HEK293T (cell line): ENCODE measurements at regions not wholly inside any gene's neighbourhood (a gene's known extent, or its start where the extent isn't known, plus 50 kb on each side); places are given as distances from the start of the nearest gene placed in this dataset.

ENCODE experiments used
- CTCF ChIA-PET: fragments of 350-600 bp; formaldehyde crosslinking; extraction: SDS; loops from one replicate; lab custom pipeline; 2021; ENCODE audit warnings: antibody characterized with exemption, inconsistent platforms; lab: Yijun Ruan, JAX
- POLR2A ChIA-PET: fragments of 350-600 bp; formaldehyde crosslinking; extraction: SDS; loops from one replicate; lab custom pipeline; 2020; ENCODE audit warnings: antibody characterized with exemption, inconsistent platforms; lab: Yijun Ruan, JAX
- DNase-seq: peaks from one replicate; pipeline ENCODE4 v3.0.0; 2012; ENCODE audit warnings: mixed read lengths; ENCODE audit errors: extremely low spot score
- ARNT ChIP-seq: fragments of 450-650 bp; IDR thresholded peaks from 2 replicates; pipeline ENCODE4 v1.6.1; 2017; ENCODE audit warnings: mild to moderate bottlenecking
- BHLHE40 ChIP-seq: fragments of 450-650 bp; IDR thresholded peaks from 2 replicates; pipeline ENCODE4 v1.6.1; 2016; ENCODE audit warnings: mild to moderate bottlenecking, moderate library complexity, borderline replicate concordance
- CTBP1 ChIP-seq: fragments of 450-650 bp; IDR thresholded peaks from 2 replicates; pipeline ENCODE4 v1.6.1; 2016; ENCODE audit warnings: borderline replicate concordance
- ELF4 ChIP-seq: fragments of 450-650 bp; IDR thresholded peaks from 2 replicates; pipeline ENCODE4 v1.6.1; 2017; ENCODE audit warnings: antibody characterized with exemption
- FOXA1 ChIP-seq: fragments of 450-650 bp; IDR thresholded peaks from 2 replicates; pipeline ENCODE4 v1.6.1; 2016; ENCODE audit warnings: mild to moderate bottlenecking
- FOXK2 ChIP-seq: fragments of 450-650 bp; IDR thresholded peaks from 2 replicates; pipeline ENCODE4 v1.6.1; 2016; ENCODE audit warnings: mild to moderate bottlenecking
- FOXM1 ChIP-seq: fragments of 450-650 bp; IDR thresholded peaks from 2 replicates; pipeline ENCODE4 v1.6.1; 2017; ENCODE audit warnings: mild to moderate bottlenecking, borderline replicate concordance
- HDGF ChIP-seq: fragments of 450-650 bp; IDR thresholded peaks from 2 replicates; pipeline ENCODE4 v1.6.1; 2017; ENCODE audit warnings: antibody characterized with exemption, borderline replicate concordance
- L3MBTL2 ChIP-seq: fragments of 450-650 bp; conservative IDR thresholded peaks from 2 replicates; pipeline ENCODE4 v1.6.1; 2016; ENCODE audit warnings: mild to moderate bottlenecking
- LEF1 ChIP-seq: fragments of 450-650 bp; IDR thresholded peaks from 2 replicates; pipeline ENCODE4 v1.6.1; 2017; ENCODE audit warnings: mild to moderate bottlenecking, borderline replicate concordance
- NFRKB ChIP-seq: fragments of 450-650 bp; IDR thresholded peaks from 2 replicates; pipeline ENCODE4 v1.6.1; 2016; ENCODE audit warnings: mild to moderate bottlenecking, moderate library complexity
- SP1 ChIP-seq: fragments of 450-650 bp; IDR thresholded peaks from 2 replicates; pipeline ENCODE4 v1.6.1; 2017
- SUZ12 ChIP-seq: fragments of 450-650 bp; IDR thresholded peaks from 2 replicates; pipeline ENCODE4 v1.6.1; 2016; ENCODE audit warnings: mild to moderate bottlenecking
- TARDBP ChIP-seq: fragments of 450-650 bp; IDR thresholded peaks from 2 replicates; pipeline ENCODE4 v1.6.1; 2016
- ZNF384 ChIP-seq: fragments of 450-650 bp; IDR thresholded peaks from 2 replicates; pipeline ENCODE4 v1.6.1; 2016
- TF ChIP-seq, protein P1 (sequence below): fragments of 450-650 bp; IDR thresholded peaks from 2 replicates; pipeline ENCODE4 v1.6.1; 2016

DNA sequence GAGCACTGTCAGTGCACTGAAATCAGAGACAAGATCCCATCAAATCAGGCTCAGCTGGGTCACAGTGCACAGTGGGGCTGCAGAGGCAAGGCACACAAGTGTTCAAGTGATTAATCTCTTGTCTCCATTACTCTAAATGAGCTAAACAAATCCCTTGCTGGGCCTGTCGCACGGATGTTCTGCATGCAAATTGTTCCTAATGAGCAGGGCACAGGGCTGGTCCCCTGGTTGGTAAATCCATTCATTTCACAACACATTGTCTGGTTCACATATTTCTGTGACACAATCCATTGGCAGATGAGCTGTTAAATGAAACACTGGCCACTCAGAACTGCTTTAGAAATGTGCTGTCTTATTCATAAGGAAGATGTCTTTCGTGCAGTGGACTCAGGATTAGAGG lies 167.9 kb upstream of the BRINP1 start:
- DNase-seq: no peak
- POLR2A ChIA-PET: no interaction called here
- CTCF ChIA-PET: no interaction called here
- TF ChIP-seq, protein P1, sequence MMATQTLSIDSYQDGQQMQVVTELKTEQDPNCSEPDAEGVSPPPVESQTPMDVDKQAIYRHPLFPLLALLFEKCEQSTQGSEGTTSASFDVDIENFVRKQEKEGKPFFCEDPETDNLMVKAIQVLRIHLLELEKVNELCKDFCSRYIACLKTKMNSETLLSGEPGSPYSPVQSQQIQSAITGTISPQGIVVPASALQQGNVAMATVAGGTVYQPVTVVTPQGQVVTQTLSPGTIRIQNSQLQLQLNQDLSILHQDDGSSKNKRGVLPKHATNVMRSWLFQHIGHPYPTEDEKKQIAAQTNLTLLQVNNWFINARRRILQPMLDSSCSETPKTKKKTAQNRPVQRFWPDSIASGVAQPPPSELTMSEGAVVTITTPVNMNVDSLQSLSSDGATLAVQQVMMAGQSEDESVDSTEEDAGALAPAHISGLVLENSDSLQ: no peak
- no peak for TF ChIP-seq HDGF
- TF ChIP-seq NFRKB: no peak
- no peak for TF ChIP-seq FOXK2
- TF ChIP-seq FOXA1: no peak

DNA sequence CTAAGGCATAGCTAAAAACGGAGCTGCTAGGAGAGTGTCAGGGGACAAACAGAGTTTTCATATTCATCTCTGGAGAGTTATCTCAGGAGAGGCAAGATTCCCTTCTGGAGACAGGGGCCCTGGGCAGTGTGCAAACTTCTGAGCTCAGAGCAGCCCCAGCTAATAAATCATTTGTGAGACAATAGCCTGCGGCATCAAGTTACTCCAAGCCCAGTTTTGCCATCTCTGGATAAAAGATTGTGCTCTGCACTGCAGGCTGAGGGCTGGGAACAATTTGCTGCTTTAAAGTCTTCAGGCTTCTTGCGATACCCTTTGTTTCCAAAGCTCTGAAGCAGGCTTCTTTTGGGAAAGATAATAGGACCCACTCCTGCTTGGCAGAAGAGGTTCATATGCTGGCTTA lies 164.3 kb upstream of the BRINP1 start:
- TF ChIP-seq LEF1: no peak
- no peak for TF ChIP-seq TARDBP
- TF ChIP-seq HDGF: no peak
- ChIA-PET CTCF (no interaction called here), POLR2A (no interaction called here)
- peak; percentile 5 for DNase-seq

DNA sequence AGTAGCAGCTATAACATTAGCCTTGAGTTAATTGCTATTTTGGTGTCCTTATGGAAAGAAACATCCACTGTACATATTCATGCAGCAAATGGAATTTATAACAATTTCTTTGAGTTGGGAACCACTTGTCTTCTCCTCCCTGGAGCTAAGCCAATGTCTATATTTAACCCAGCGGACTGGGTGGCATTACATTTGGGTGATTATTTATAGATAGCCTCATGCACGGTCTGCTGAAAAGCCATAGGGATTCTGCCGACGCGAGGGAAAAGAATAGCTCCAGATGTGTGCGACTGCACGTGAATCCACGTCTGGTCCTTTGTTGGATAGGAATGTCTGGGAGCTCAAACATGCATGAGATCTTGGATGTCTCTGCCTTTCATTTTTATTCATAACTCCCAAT lies 157.5 kb upstream of the BRINP1 start:
- ChIA-PET CTCF (interaction anchor here (0.9 kb wide), 1 partner anchor 42 kb away, joined by 3 read pairs; no protein-coding TSS in a partner anchor), POLR2A (no interaction called here)
- DNase-seq: no peak
- TF ChIP-seq TARDBP (no peak), FOXK2 (no peak), LEF1 (no peak), CTBP1 (no peak), ELF4 (no peak)

DNA sequence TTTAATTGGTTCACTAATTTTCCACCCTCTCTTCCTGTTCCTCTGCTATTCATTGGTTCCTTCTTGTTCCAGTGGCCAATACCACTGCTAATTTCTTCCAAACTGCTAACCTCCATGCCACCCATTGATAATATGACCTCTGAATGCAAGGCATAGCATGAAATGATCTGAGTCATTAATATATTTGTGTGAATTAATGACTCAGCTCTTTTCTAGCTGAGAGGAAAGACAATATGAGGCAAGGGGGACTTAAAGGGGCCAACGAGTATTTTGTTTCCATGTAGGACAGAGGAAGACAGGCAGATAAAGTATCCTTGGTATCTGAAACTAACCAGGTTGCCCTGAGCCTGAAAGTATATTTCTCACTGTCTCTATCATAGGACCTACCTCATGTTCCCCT lies 154.3 kb upstream of the BRINP1 start:
- ChIA-PET CTCF (no interaction called here), POLR2A (no interaction called here)
- DNase-seq: no peak
- no peak for TF ChIP-seq ARNT

DNA sequence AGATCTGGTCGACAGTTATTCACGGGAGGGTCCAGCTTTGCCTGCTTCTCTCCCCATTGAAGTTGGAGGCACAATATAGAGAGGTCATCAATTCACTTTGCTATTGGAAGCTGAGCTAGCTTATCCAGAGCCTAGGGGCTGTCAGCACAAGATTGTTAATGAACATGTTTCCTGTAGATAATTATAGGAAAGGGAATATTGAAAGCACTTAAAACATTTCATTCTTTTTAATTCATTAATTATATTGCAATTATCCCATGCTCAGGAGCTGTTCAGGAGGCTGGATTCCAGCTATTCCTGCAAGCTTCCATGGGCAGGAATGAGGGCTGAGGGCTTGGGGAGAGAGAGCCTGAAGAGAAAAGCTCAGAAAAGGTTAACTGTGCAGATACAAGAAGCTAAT lies 153.1 kb upstream of the BRINP1 start:
- DNase-seq: no peak
- POLR2A ChIA-PET: no interaction called here
- no peak for TF ChIP-seq ELF4
- TF ChIP-seq ARNT: no peak
- no peak for TF ChIP-seq LEF1
- TF ChIP-seq L3MBTL2: no peak
- no peak for TF ChIP-seq SP1
- TF ChIP-seq FOXK2: no peak
- TF ChIP-seq, protein P1: no peak
- TF ChIP-seq TARDBP: no peak
- no peak for TF ChIP-seq CTBP1
- TF ChIP-seq BHLHE40: no peak
- no peak for TF ChIP-seq FOXM1
- TF ChIP-seq ZNF384: no peak
- TF ChIP-seq FOXA1: no peak
- TF ChIP-seq NFRKB: no peak
- TF ChIP-seq SUZ12: no peak
- TF ChIP-seq HDGF: no peak
- CTCF ChIA-PET: no interaction called here

DNA sequence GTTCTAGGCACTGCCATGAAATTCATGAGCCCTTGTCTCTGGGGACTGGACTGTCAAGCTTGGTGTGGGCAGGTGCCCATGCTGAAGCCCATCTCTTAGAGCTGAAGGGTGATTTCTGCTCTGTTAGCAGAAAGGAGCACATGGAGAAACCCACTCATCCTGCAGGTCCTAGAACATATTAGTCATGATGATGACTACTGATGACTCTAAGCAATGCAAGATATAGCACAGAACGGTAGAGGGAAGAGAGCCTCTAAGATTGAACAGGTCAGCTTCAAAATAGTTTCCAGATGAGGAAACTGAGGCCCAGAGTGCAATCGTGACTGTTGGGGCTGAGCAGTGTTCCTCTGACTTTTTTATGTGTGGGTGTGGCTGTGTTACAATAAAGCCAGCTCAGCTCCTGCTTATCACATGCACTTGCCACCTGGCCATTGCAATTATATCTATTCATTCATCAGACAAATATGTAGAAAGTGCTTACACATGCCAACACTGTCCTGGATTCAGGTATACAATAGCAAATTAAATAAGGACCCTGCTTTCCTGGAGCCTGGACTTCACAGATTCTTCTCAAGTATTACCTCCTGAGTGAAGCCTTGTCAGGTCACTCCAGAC lies 140.2 kb upstream of the BRINP1 start:
- CTCF ChIA-PET: no interaction called here
- TF ChIP-seq ELF4 (no peak), L3MBTL2 (no peak), TARDBP (no peak), CTBP1 (no peak), BHLHE40 (no peak), ZNF384 (no peak), FOXA1 (no peak), SP1 (no peak), LEF1 (no peak), ARNT (no peak), FOXK2 (no peak), FOXM1 (no peak), HDGF (no peak), NFRKB (no peak), SUZ12 (no peak)
- TF ChIP-seq, protein P1: no peak
- POLR2A ChIA-PET: no interaction called here
- no peak for DNase-seq

DNA sequence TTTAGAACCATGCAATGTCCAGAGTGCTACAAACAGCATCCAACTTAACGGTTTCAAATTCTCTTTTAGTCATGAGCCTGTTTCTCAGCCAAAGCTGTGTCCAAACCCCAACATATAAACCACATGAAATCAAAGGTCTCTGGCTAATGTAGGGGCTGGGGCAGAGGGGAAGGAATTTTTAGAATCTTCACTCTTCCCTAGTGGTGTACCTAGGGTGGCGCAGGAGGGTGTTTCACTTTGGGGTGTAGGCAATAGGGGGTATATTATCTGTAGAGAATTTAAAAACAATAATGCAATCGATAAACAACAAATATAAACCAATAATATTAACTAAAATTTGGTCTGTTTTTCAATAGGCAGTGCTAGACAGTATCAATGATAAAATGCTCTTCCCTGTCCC lies 132.1 kb upstream of the BRINP1 start:
- POLR2A ChIA-PET: no interaction called here

More for the DNA sequence above, 132.1 kb upstream of the BRINP1 start:
- CTCF ChIA-PET: no interaction called here
- TF ChIP-seq LEF1 (no peak), NFRKB (no peak), FOXK2 (no peak), ELF4 (no peak), L3MBTL2 (no peak), SUZ12 (no peak), BHLHE40 (no peak), TARDBP (no peak), ARNT (no peak), HDGF (no peak), FOXM1 (no peak), SP1 (no peak), FOXA1 (no peak), CTBP1 (no peak)
- no peak for DNase-seq
